HG02588 (cell line): ENCODE measurements at regions not wholly inside any gene's neighbourhood (a gene's known extent, or its start where the extent isn't known, plus 50 kb on each side); places are given as distances from the start of the nearest gene placed in this dataset.

Experiments used
- ATAC-seq: cut with Tn5 transposase; IDR thresholded peaks from one replicate; pipeline ENCODE4 v1.9.1; 2021; ENCODE audit warnings: mild to moderate bottlenecking, moderate library complexity; ENCODE audit not compliant: unreplicated experiment

- no peak for ATAC-seq
Measured at GRCh38 chr2:81739966-81740365, 1435.4 kb upstream of the LRRTM1 start.

GRCh38 chr2:81734981-81735380, 1430.4 kb upstream of the LRRTM1 start:
- no peak for ATAC-seq

- no peak for ATAC-seq
Measured at GRCh38 chr2:81714817-81715216, 1410.3 kb upstream of the LRRTM1 start.

- ATAC-seq, result no peak
Measured at GRCh38 chr2:81706856-81707255, 1402.3 kb upstream of the LRRTM1 start.

GRCh38 chr2:81703831-81704230, 1399.3 kb upstream of the LRRTM1 start:
- no peak for ATAC-seq

- ATAC-seq, result no peak
Measured at GRCh38 chr2:81692566-81692965, 1388.0 kb upstream of the LRRTM1 start.

- ATAC-seq, result no peak
Measured at GRCh38 chr2:81675641-81676040, 1371.1 kb upstream of the LRRTM1 start.

GRCh38 chr2:81672923-81673322, 1368.4 kb upstream of the LRRTM1 start:
- ATAC-seq, result no peak

- ATAC-seq, result no peak
Measured at GRCh38 chr2:81672516-81672915, 1368.0 kb upstream of the LRRTM1 start.

- ATAC-seq, result no peak
Measured at GRCh38 chr2:81670885-81671284, 1366.3 kb upstream of the LRRTM1 start.

GRCh38 chr2:81661081-81661480, 1356.5 kb upstream of the LRRTM1 start:
- ATAC-seq, result no peak

- ATAC-seq, result no peak
Measured at GRCh38 chr2:81658227-81658626, 1353.7 kb upstream of the LRRTM1 start.

GRCh38 chr2:81650048-81650971, 1345.8 kb upstream of the LRRTM1 start:
- no peak for ATAC-seq

GRCh38 chr2:81648806-81649205, 1344.3 kb upstream of the LRRTM1 start:
- no peak for ATAC-seq

GRCh38 chr2:81648370-81648769, 1343.8 kb upstream of the LRRTM1 start:
- ATAC-seq, result no peak

- ATAC-seq, result no peak
Measured at GRCh38 chr2:81647715-81648230, 1343.2 kb upstream of the LRRTM1 start.

- no peak for ATAC-seq
Measured at GRCh38 chr2:81645745-81646301, 1341.3 kb upstream of the LRRTM1 start.

- no peak for ATAC-seq
Measured at GRCh38 chr2:81644189-81644588, 1339.6 kb upstream of the LRRTM1 start.

GRCh38 chr2:81624825-81625224, 1320.3 kb upstream of the LRRTM1 start:
- no peak for ATAC-seq

GRCh38 chr2:81600088-81600487, 1295.5 kb upstream of the LRRTM1 start:
- no peak for ATAC-seq

GRCh38 chr2:81598453-81598852, 1293.9 kb upstream of the LRRTM1 start:
- no peak for ATAC-seq

- no peak for ATAC-seq
Measured at GRCh38 chr2:81589406-81589805, 1284.9 kb upstream of the LRRTM1 start.
